H9 (cell line): ENCODE measurements at regions not wholly inside any gene's neighbourhood (a gene's known extent, or its start where the extent isn't known, plus 50 kb on each side); places are given as distances from the start of the nearest gene placed in this dataset.

Experiments
- DNase-seq: peaks from one replicate; pipeline ENCODE4 v3.0.0-alpha.2; 2017
- H2AFZ ChIP-seq: one replicate; pipeline ENCODE4 v1.6.1; 2013; ENCODE audit warnings: mild to moderate bottlenecking, low read length, control low read depth, moderate library complexity
- H2AK5ac ChIP-seq: 2 replicates; pipeline ENCODE4 v1.6.1; 2013; ENCODE audit warnings: low read length, control low read depth, mixed read lengths; ENCODE audit not compliant: insufficient read length
- H2BK120ac ChIP-seq: one replicate; pipeline ENCODE4 v1.6.1; 2013; ENCODE audit warnings: low read depth, mild to moderate bottlenecking, low read length, control low read depth, inconsistent platforms; ENCODE audit not compliant: poor library complexity, severe bottlenecking
- H2BK12ac ChIP-seq: 2 replicates; pipeline ENCODE4 v1.6.1; 2013; ENCODE audit warnings: low read length, control low read depth, mixed read lengths, low read depth; ENCODE audit not compliant: insufficient read length
- H2BK15ac ChIP-seq: 2 replicates; pipeline ENCODE4 v1.6.1; 2013; ENCODE audit warnings: low read depth, low read length, control low read depth
- H2BK20ac ChIP-seq: one replicate; pipeline ENCODE4 v1.6.1; 2013; ENCODE audit warnings: low read depth, mild to moderate bottlenecking, low read length, control low read depth, inconsistent platforms; ENCODE audit not compliant: poor library complexity, severe bottlenecking
- H2BK5ac ChIP-seq: 2 replicates; pipeline ENCODE4 v1.6.1; 2013; ENCODE audit warnings: low read length, control low read depth, mixed read lengths; ENCODE audit not compliant: insufficient read length
- H3K14ac ChIP-seq: 2 replicates; pipeline ENCODE4 v1.6.1; 2013; ENCODE audit warnings: low read length, control low read depth; ENCODE audit not compliant: insufficient read depth
- H3K18ac ChIP-seq: 2 replicates; pipeline ENCODE4 v1.6.1; 2013; ENCODE audit warnings: low read depth, mild to moderate bottlenecking, mixed read lengths, low read length, control low read depth; ENCODE audit not compliant: insufficient read length
- H3K23ac ChIP-seq: 2 replicates; pipeline ENCODE4 v1.6.1; 2013; ENCODE audit warnings: low read length, control low read depth, mixed read lengths, low read depth; ENCODE audit not compliant: insufficient read length
- H3K23me2 ChIP-seq: 2 replicates; pipeline ENCODE4 v1.6.1; 2013; ENCODE audit warnings: low read depth, mild to moderate bottlenecking, mixed read lengths, low read length, control low read depth; ENCODE audit not compliant: insufficient read length, poor library complexity, severe bottlenecking
- H3K27ac ChIP-seq: 2 replicates; pipeline ENCODE4 v1.5.1; 2013; ENCODE audit warnings: low read length, control low read depth, mixed read lengths, low read depth; ENCODE audit not compliant: insufficient read length
- H3K27me3 ChIP-seq: 2 replicates; pipeline ENCODE4 v1.6.1; 2013; ENCODE audit warnings: low read length, control low read depth, inconsistent platforms; ENCODE audit not compliant: insufficient read depth
- H3K4ac ChIP-seq: 2 replicates; pipeline ENCODE4 v1.6.1; 2013; ENCODE audit warnings: low read depth, mild to moderate bottlenecking, control low read depth, inconsistent platforms, low read length, moderate library complexity
- H3K4me1 ChIP-seq: 2 replicates; pipeline ENCODE4 v1.6.1; 2013; ENCODE audit warnings: low read length, control low read depth, inconsistent platforms; ENCODE audit not compliant: insufficient read depth
- H3K4me2 ChIP-seq: 2 replicates; pipeline ENCODE4 v1.6.1; 2013; ENCODE audit warnings: low read length, control low read depth, mixed read lengths; ENCODE audit not compliant: insufficient read length, insufficient read depth
- H3K56ac ChIP-seq: 2 replicates; pipeline ENCODE4 v1.6.1; 2013; ENCODE audit warnings: low read depth, mild to moderate bottlenecking, mixed read lengths, low read length, control low read depth; ENCODE audit not compliant: insufficient read length
- H3K79me1 ChIP-seq: 2 replicates; pipeline ENCODE4 v1.6.1; 2013; ENCODE audit warnings: low read depth, mild to moderate bottlenecking, moderate library complexity, low read length, control low read depth, inconsistent platforms; ENCODE audit not compliant: insufficient read depth, poor library complexity, severe bottlenecking
- H3K79me2 ChIP-seq: 2 replicates; pipeline ENCODE4 v1.6.1; 2013; ENCODE audit warnings: low read length, control low read depth, inconsistent platforms; ENCODE audit not compliant: insufficient read depth
- H3K9ac ChIP-seq: 2 replicates; pipeline ENCODE4 v1.6.1; 2013; ENCODE audit warnings: low read length, control low read depth, mixed read lengths; ENCODE audit not compliant: insufficient read length; ENCODE audit errors: extremely low read depth
- H3K9me3 ChIP-seq: one replicate; pipeline ENCODE4 v1.6.1; 2013; ENCODE audit warnings: low read depth, low read length, inconsistent platforms; ENCODE audit not compliant: control insufficient read depth
- H3T11ph ChIP-seq: one replicate; pipeline ENCODE4 v1.6.1; 2013; ENCODE audit warnings: mild to moderate bottlenecking, low read length, control low read depth, inconsistent platforms
- H4K20me1 ChIP-seq: one replicate; pipeline ENCODE4 v1.6.1; 2013; ENCODE audit not compliant: control insufficient read depth, insufficient read length, insufficient read depth
- H4K5ac ChIP-seq: 2 replicates; pipeline ENCODE4 v1.6.1; 2013; ENCODE audit warnings: low read depth, mild to moderate bottlenecking, mixed read lengths, low read length, control low read depth; ENCODE audit not compliant: insufficient read length
- H4K8ac ChIP-seq: replicated peaks from 2 replicates; pipeline ENCODE4 v1.6.1; 2013; ENCODE audit warnings: low read length, control low read depth, mixed read lengths, low read depth; ENCODE audit not compliant: insufficient read length
- H4K91ac ChIP-seq: 2 replicates; pipeline ENCODE4 v1.6.1; 2013; ENCODE audit warnings: low read depth, mild to moderate bottlenecking, moderate library complexity, mixed read lengths, low read length, control low read depth; ENCODE audit not compliant: insufficient read length
- H3K27ac Mint-ChIP-seq, 3 experiments: 2 replicates in 2 of 3; 3 replicates in 1 of 3; pipeline ENCODE4 v1.8.0; 2020 to 2021; ENCODE audit warnings: mixed read lengths in 3 of 3, mild to moderate bottlenecking in 1 of 3, moderate library complexity in 1 of 3
- H3K27me3 Mint-ChIP-seq: 2 replicates; pipeline ENCODE4 v1.8.0; 2021; ENCODE audit warnings: low read depth, mild to moderate bottlenecking, moderate library complexity, mixed read lengths
- H3K36me3 Mint-ChIP-seq, 3 experiments: 2 replicates in 2 of 3; 3 replicates in 1 of 3; pipeline ENCODE4 v1.8.0; 2020 to 2021; ENCODE audit warnings: low read depth in 3 of 3, mixed read lengths in 3 of 3; ENCODE audit not compliant: insufficient read depth in 1 of 3
- H3K4me1 Mint-ChIP-seq, 2 experiments: 2 replicates each; pipeline ENCODE4 v1.8.0; 2020; ENCODE audit warnings: mixed read lengths in 2 of 2
- H3K4me3 Mint-ChIP-seq, 2 experiments: 2 replicates in 1 of 2; 3 replicates in 1 of 2; pipeline ENCODE4 v1.8.0; 2020 to 2021; ENCODE audit warnings: mild to moderate bottlenecking in 2 of 2, mixed read lengths in 2 of 2, moderate library complexity in 1 of 2
- H3K9me3 Mint-ChIP-seq, 2 experiments: 2 replicates in 1 of 2; 3 replicates in 1 of 2; pipeline ENCODE4 v1.8.0; 2020; ENCODE audit warnings: mild to moderate bottlenecking in 2 of 2, mixed read lengths in 2 of 2, moderate library complexity in 1 of 2
- WGBS: extraction: QIAGEN DNeasy Blood & Tissue Kit; methylation state at CpG from one replicate; pipeline ENCODE4 v1.1.7; 2013; ENCODE audit warnings: missing lambda C conversion rate, low lambda C conversion rate, mixed read lengths; ENCODE audit not compliant: insufficient read length; ENCODE audit errors: extremely low coverage; 5-methylcytosine and 5-hydroxymethylcytosine counted together
- TF ChIP-seq, protein P1 (sequence below): fragments of 200-600 bp; sonication (generic); conservative IDR thresholded peaks from 3 replicates; pipeline ENCODE4 v1.8.0; 2021; ENCODE audit warnings: antibody characterized with exemption, mild to moderate bottlenecking

DNA sequence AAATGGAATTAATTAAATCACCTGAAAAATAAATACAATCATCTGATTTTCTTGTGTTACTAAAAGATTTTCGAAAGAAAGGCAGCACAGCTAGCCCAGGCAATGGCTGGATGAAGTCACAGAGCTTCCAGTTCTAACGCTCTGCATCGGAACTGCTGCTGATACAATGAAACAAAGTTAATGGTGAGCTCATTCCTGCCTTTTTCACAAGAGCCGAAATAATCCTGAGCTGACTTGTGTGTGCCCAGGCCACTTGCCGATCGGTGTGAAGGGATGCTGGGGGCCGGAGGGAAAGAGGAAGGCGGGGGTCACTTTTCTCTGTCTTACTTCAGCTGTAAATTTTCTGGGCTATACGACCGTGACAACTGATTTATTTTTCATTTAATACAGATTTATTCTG lies 149.5 kb downstream of the INO80D start:
- Histone ChIP-seq H3T11ph (no peak overlapping the region), H2BK120ac (no peak overlapping the region), H3K4me1 (no peaks in the 10 kb centered on the region), H3K79me1 (no peaks in the 10 kb centered on the region), H4K5ac (no peak overlapping the region), H3K27me3 (no peaks in the 10 kb centered on the region), H3K9me3 (no peaks in the 10 kb centered on the region), H3K79me2 (no peaks in the 10 kb centered on the region), H3K4me2 (no peak overlapping the region), H3K9ac (no peak overlapping the region), H2BK20ac (no peak overlapping the region), H3K23ac (no peak overlapping the region), H2AK5ac (no peak overlapping the region), H4K20me1 (no peaks in the 10 kb centered on the region), H3K56ac (no peak overlapping the region), H4K91ac (no peak overlapping the region), H3K18ac (no peak overlapping the region), H3K27ac (no peak overlapping the region), H2BK5ac (no peak overlapping the region), H2BK15ac (no peak overlapping the region), H4K8ac (no peak overlapping the region), H2AFZ (no peak overlapping the region), H2BK12ac (no peak overlapping the region), H3K14ac (no peak overlapping the region), H3K4ac (no peak overlapping the region), H3K23me2 (no peaks in the 10 kb centered on the region)
- WGBS, result no CpG with 5 or more reads among the region's 10 CpGs
- Mint-ChIP-seq H3K9me3 (peaks cover 2 to 4% of the 10 kb centered on the region in 2 experiments; a peak in 4 of 5 replicates), H3K27ac (no peak overlapping the region), H3K36me3 (peaks cover 0 to 8% (median 0%) of the 10 kb centered on the region in 3 experiments; a peak in 1 of 7 replicates), H3K4me1 (peaks cover 11 to 26% of the 10 kb centered on the region in 2 experiments), H3K4me3 (no peak overlapping the region), H3K27me3 (no peaks in the 10 kb centered on the region; the same call in 1 of the 2 replicates)
- TF ChIP-seq, protein P1, sequence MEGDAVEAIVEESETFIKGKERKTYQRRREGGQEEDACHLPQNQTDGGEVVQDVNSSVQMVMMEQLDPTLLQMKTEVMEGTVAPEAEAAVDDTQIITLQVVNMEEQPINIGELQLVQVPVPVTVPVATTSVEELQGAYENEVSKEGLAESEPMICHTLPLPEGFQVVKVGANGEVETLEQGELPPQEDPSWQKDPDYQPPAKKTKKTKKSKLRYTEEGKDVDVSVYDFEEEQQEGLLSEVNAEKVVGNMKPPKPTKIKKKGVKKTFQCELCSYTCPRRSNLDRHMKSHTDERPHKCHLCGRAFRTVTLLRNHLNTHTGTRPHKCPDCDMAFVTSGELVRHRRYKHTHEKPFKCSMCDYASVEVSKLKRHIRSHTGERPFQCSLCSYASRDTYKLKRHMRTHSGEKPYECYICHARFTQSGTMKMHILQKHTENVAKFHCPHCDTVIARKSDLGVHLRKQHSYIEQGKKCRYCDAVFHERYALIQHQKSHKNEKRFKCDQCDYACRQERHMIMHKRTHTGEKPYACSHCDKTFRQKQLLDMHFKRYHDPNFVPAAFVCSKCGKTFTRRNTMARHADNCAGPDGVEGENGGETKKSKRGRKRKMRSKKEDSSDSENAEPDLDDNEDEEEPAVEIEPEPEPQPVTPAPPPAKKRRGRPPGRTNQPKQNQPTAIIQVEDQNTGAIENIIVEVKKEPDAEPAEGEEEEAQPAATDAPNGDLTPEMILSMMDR, result no peak
- no peak for DNase-seq
